Neutrophil (primary cell): ENCODE measurements at regions not wholly inside any gene's neighbourhood (a gene's known extent, or its start where the extent isn't known, plus 50 kb on each side); places are given as distances from the start of the nearest gene placed in this dataset.

Source experiments
- H3K27ac ChIP-seq: fragments of 200-600 bp; sonication (generic); 2 replicates; pipeline ENCODE4 v1.5.1; 2016; ENCODE audit warnings: mild to moderate bottlenecking, moderate library complexity
- H3K27me3 ChIP-seq: fragments of 200-600 bp; sonication (generic); 2 replicates; pipeline ENCODE4 v1.6.0; 2016; ENCODE audit warnings: mild to moderate bottlenecking
- H3K36me3 ChIP-seq: fragments of 200-600 bp; sonication (generic); 2 replicates; pipeline ENCODE4 v1.5.1; 2017
- H3K4me1 ChIP-seq, 2 experiments: fragments of 200-600 bp in 1 of 2; sonication (generic) in 1 of 2; 1 replicate in 1 of 2; 2 replicates in 1 of 2; pipeline versions ENCODE4 v1.5.1 to v1.6.1; 2013 to 2016; ENCODE audit warnings: low read depth in 1 of 2, low read length in 1 of 2, mild to moderate bottlenecking in 1 of 2, moderate library complexity in 1 of 2; ENCODE audit not compliant: control insufficient read depth in 1 of 2, insufficient read depth in 1 of 2
- H3K4me3 ChIP-seq, 2 experiments: fragments of 200-600 bp in 1 of 2; sonication (generic) in 1 of 2; 1 replicate in 1 of 2; 2 replicates in 1 of 2; pipeline ENCODE4 v1.5.1; 2013 to 2016; ENCODE audit warnings: low read depth in 1 of 2, low read length in 1 of 2, mild to moderate bottlenecking in 1 of 2, moderate library complexity in 1 of 2
- H3K9me3 ChIP-seq: fragments of 200-600 bp; sonication (generic); 2 replicates; pipeline ENCODE4 v1.5.1; 2016
- CTCF ChIP-seq: fragments of 200-600 bp; sonication (generic); IDR thresholded peaks from 2 replicates; pipeline ENCODE4 v1.5.1; 2016; ENCODE audit warnings: antibody characterized with exemption

GRCh38 chr7:21373031-21373430 is 54.9 kb upstream of the SP4 start:
- no peaks in the 10 kb centered on the region for H3K4me1 ChIP-seq
- no peaks in the 10 kb centered on the region for H3K27me3 ChIP-seq
- no peaks in the 10 kb centered on the region for H3K9me3 ChIP-seq
- TF ChIP-seq CTCF: no peak
- H3K4me3 ChIP-seq: no peak overlapping the region
- no peaks in the 10 kb centered on the region for H3K36me3 ChIP-seq
- no peak overlapping the region for H3K27ac ChIP-seq

- TF ChIP-seq CTCF: no peak
- Histone ChIP-seq H3K27me3 (no peaks in the 10 kb centered on the region), H3K4me3 (no peak overlapping the region), H3K4me1 (no peaks in the 10 kb centered on the region), H3K9me3 (no peaks in the 10 kb centered on the region), H3K27ac (no peak overlapping the region), H3K36me3 (no peaks in the 10 kb centered on the region)
Measured at GRCh38 chr7:21374134-21374533, 53.7 kb upstream of the SP4 start.

- no peak for TF ChIP-seq CTCF
- Histone ChIP-seq H3K27ac (no peak overlapping the region), H3K27me3 (no peaks in the 10 kb centered on the region), H3K9me3 (no peaks in the 10 kb centered on the region), H3K36me3 (no peaks in the 10 kb centered on the region), H3K4me1 (no peaks in the 10 kb centered on the region), H3K4me3 (no peak overlapping the region)
Measured at GRCh38 chr7:21377545-21377944, 50.3 kb upstream of the SP4 start.
